ENCODE measurements at regions not wholly inside any gene's neighbourhood (a gene's known extent, or its start where the extent isn't known, plus 50 kb on each side); places are given as distances from the start of the nearest gene placed in this dataset.

- Histone ChIP-seq H3K79me2 (ENCODE audit: control insufficient read depth, insufficient read depth, low read length) (no peaks in the 10 kb centered on the region), H3K9me3 (replicated peaks; ENCODE audit: control insufficient read depth, insufficient read depth, low read length) (peaks cover 10% of the 10 kb centered on the region), H3K27ac (ENCODE audit: insufficient read depth, low read depth, low read length) (no peak overlapping the region), H2AFZ (ENCODE audit: low read depth, low read length) (no peak overlapping the region), H3K9ac (replicated peaks; ENCODE audit: extremely low read depth, insufficient read depth, low read length) (no peak overlapping the region), H3K4me3 (replicated peaks in 1 of 3; ENCODE audit: insufficient read depth in 1 of 3, low read depth in 1 of 3, low read length in 3 of 3) (no peak overlapping the region), H3K9me1 (replicated peaks; ENCODE audit: control insufficient read depth, extremely low read depth, insufficient read depth, low read length) (no peaks in the 10 kb centered on the region), H3K4me1 (ENCODE audit: control insufficient read depth, extremely low read depth, insufficient read depth, low read length) (no peaks in the 10 kb centered on the region), H3K27me3 (ENCODE audit: control insufficient read depth in 2 of 2, insufficient read depth in 2 of 2, low read length in 2 of 2) (no peaks in the 10 kb centered on the region), H3K4me2 (ENCODE audit: insufficient read depth, low read length) (no peak overlapping the region), H4K20me1 (replicated peaks; ENCODE audit: control insufficient read depth, extremely low read depth, insufficient read depth, low read length) (no peaks in the 10 kb centered on the region), H3K36me3 (ENCODE audit: control insufficient read depth in 2 of 2, extremely low read depth in 1 of 2, insufficient read depth in 2 of 2, low read length in 2 of 2) (no peaks in the 10 kb centered on the region)
- intact Hi-C loops (cut with micrococcal nuclease) = no loop called here
- BruUV-seq (replicated peaks) = no TSS peak
- CTCF ChIA-PET = no interaction called here
- POLR2A ChIA-PET = no interaction called here
- FAIRE-seq (no peak), DNase-seq (ENCODE audit: low read depth, low spot score) (no peak)
- TF ChIP-seq MYC (IDR thresholded peaks at IDR 0.05; ENCODE audit: low read depth, low read length) = no peak
- no peak for TF ChIP-seq POLR2A (IDR thresholded peaks at IDR 0.05; ENCODE audit: low read depth, low read length)
- TF ChIP-seq JUN (IDR thresholded peaks at IDR 0.05; ENCODE audit: borderline replicate concordance, insufficient read depth, insufficient read length, low read depth) = no peak
- no peak for TF ChIP-seq MAX (IDR thresholded peaks at IDR 0.05; ENCODE audit: insufficient read depth, insufficient read length)
- no peak for TF ChIP-seq FOS (IDR thresholded peaks at IDR 0.05; ENCODE audit: borderline replicate concordance, insufficient read depth, low read length)
- no peak for TF ChIP-seq GATA2 (IDR thresholded peaks at IDR 0.05; ENCODE audit: insufficient read depth, insufficient read length, low read depth, low read length)
- TF ChIP-seq POLR2AphosphoS5 (IDR thresholded peaks at IDR 0.05; ENCODE audit: insufficient read depth, low read depth, low read length) = no peak
- TF ChIP-seq EZH2 (IDR thresholded peaks at IDR 0.05; ENCODE audit: borderline replicate concordance, low read depth, low read length, severe bottlenecking) = no peak
- TF ChIP-seq CTCF (IDR thresholded peaks at IDR 0.05; ENCODE audit: extremely low read depth in 1 of 2, insufficient read depth in 1 of 2, low read depth in 1 of 2, low read length in 2 of 2) = no peak
- dilution Hi-C loops (cut with MboI; ENCODE audit: extremely low pct_ligation_motif_present, low sequenced_read_pairs) = no loop called here
Measured at GRCh38 chr7:57362868-57363267, 87.1 kb upstream of the ZNF716 start.

Measured in endothelial cell of umbilical vein (primary cell).